SK-N-SH (cell line): ENCODE measurements at regions not wholly inside any gene's neighbourhood (a gene's known extent, or its start where the extent isn't known, plus 50 kb on each side); places are given as distances from the start of the nearest gene placed in this dataset.

Experiments
- CTCF ChIA-PET: fragments of 300-600, 350-600 bp; formaldehyde crosslinking; extraction: SDS; loops from one replicate; lab custom pipeline; 2021; lab: Yijun Ruan, JAX
- POLR2A ChIA-PET: fragments of 350-600 bp; sonication (Branson Sonifier 250); formaldehyde crosslinking; extraction: SDS; loops from one replicate; lab custom pipeline; 2020; ENCODE audit warnings: antibody characterized with exemption, inconsistent platforms; lab: Yijun Ruan, JAX
- DNase-seq: peaks from one replicate; pipeline ENCODE4 v3.0.0; 2012
- H2AFZ ChIP-seq: fragments of 200-600 bp; sonication (generic); 2 replicates; pipeline ENCODE4 v1.8.1; 2016; ENCODE audit warnings: antibody characterized with exemption, mild to moderate bottlenecking, low read depth
- H3F3A ChIP-seq: fragments of 200-600 bp; sonication (generic); replicated peaks from 2 replicates; pipeline ENCODE3; 2016; ENCODE audit warnings: antibody characterized with exemption, mild to moderate bottlenecking; ENCODE audit not compliant: insufficient read depth
- H3K27ac ChIP-seq, 2 experiments: fragments of 200-500 bp in 1 of 2; fragments of 200-600 bp in 1 of 2; sonication (Bioruptor generic) in 1 of 2; sonication (generic), shearing (Covaris generic) in 1 of 2; 2 replicates each; pipeline versions ENCODE4 v1.5.1 to v1.6.1; 2014 to 2016; ENCODE audit warnings: low read depth in 2 of 2, inconsistent platforms in 1 of 2, low read length in 1 of 2, mild to moderate bottlenecking in 1 of 2, mixed read lengths in 1 of 2
- H3K27me3 ChIP-seq: fragments of 200-600 bp; sonication (generic), shearing (Covaris generic); 2 replicates; pipeline ENCODE4 v1.6.1; 2016; ENCODE audit warnings: mixed run types; ENCODE audit not compliant: insufficient read depth
- H3K36me3 ChIP-seq, 2 experiments: fragments of 200-500 bp in 1 of 2; fragments of 200-600 bp in 1 of 2; sonication (Bioruptor generic) in 1 of 2; sonication (generic) in 1 of 2; replicated peaks in 1 of 2; 2 replicates each; pipeline versions ENCODE3 to v1.5.1; 2014 to 2016; ENCODE audit warnings: low read length in 1 of 2, mild to moderate bottlenecking in 1 of 2; ENCODE audit not compliant: insufficient read depth in 2 of 2, control insufficient read depth in 1 of 2
- H3K4me1 ChIP-seq, 2 experiments: fragments of 200-500 bp in 1 of 2; fragments of 200-600 bp in 1 of 2; sonication (Bioruptor generic) in 1 of 2; sonication (generic), shearing (Covaris generic) in 1 of 2; 2 replicates each; pipeline versions ENCODE4 v1.5.1 to v1.6.1; 2014 to 2016; ENCODE audit warnings: low read depth in 1 of 2, low read length in 1 of 2, mixed run types in 1 of 2; ENCODE audit not compliant: insufficient read depth in 2 of 2, control insufficient read depth in 1 of 2
- H3K4me2 ChIP-seq: fragments of 200-600 bp; sonication (generic), shearing (Covaris generic); 2 replicates; pipeline ENCODE4 v1.6.1; 2017; ENCODE audit warnings: mixed run types
- H3K4me3 ChIP-seq, 2 experiments: fragments of 200-500 bp in 1 of 2; fragments of 200-600 bp in 1 of 2; sonication (Bioruptor generic) in 1 of 2; sonication (generic), shearing (Covaris generic) in 1 of 2; 2 replicates each; pipeline versions ENCODE4 v1.5.1 to v1.8.1; 2014 to 2016; ENCODE audit warnings: low read depth in 2 of 2, inconsistent platforms in 1 of 2, low read length in 1 of 2, mild to moderate bottlenecking in 1 of 2, mixed read lengths in 1 of 2, moderate library complexity in 1 of 2
- H3K79me2 ChIP-seq: fragments of 200-600 bp; sonication (generic); 2 replicates; pipeline ENCODE4 v1.8.1; 2017; ENCODE audit warnings: mild to moderate bottlenecking; ENCODE audit not compliant: insufficient read depth
- H3K9ac ChIP-seq: fragments of 200-600 bp; sonication (generic); 2 replicates; pipeline ENCODE4 v1.6.1; 2017; ENCODE audit warnings: mixed run types
- H3K9me2 ChIP-seq: fragments of 200-600 bp; sonication (generic); 2 replicates; pipeline ENCODE4 v1.6.1; 2017; ENCODE audit warnings: mixed run types
- H3K9me3 ChIP-seq: fragments of 200-600 bp; sonication (generic); 2 replicates; pipeline ENCODE4 v1.6.1; 2017; ENCODE audit warnings: mixed run types, mild to moderate bottlenecking, moderate library complexity
- H4K20me1 ChIP-seq: fragments of 200-600 bp; sonication (generic); 2 replicates; pipeline ENCODE4 v1.6.1; 2017; ENCODE audit warnings: mild to moderate bottlenecking, mixed run types; ENCODE audit not compliant: insufficient read depth
- CHD2 ChIP-seq: fragments of 150-350 bp; IDR thresholded peaks from 2 replicates; pipeline ENCODE4 v1.6.1; 2018; ENCODE audit warnings: low read length; ENCODE audit not compliant: partially characterized antibody
- CTCF ChIP-seq: fragments of 200-600 bp; sonication (generic); IDR thresholded peaks from 2 replicates; pipeline ENCODE4 v1.6.1; 2017; ENCODE audit warnings: antibody characterized with exemption, mild to moderate bottlenecking, moderate library complexity
- EP300 ChIP-seq, 2 experiments: IDR thresholded peaks; 2 replicates each; pipeline versions ENCODE4 v1.4.0 to v1.6.1; 2012; ENCODE audit warnings: borderline replicate concordance in 1 of 2, low read depth in 1 of 2, low read length in 1 of 2
- FOSL2 ChIP-seq: IDR thresholded peaks from 2 replicates; pipeline ENCODE4 v1.4.0; 2012; ENCODE audit warnings: low read depth, mild to moderate bottlenecking, moderate library complexity, borderline replicate concordance
- GABPA ChIP-seq: IDR thresholded peaks from 2 replicates; pipeline ENCODE4 v1.4.0; 2012; ENCODE audit warnings: low read depth, mild to moderate bottlenecking
- IRF3 ChIP-seq: fragments of 150-350 bp; IDR thresholded peaks from 2 replicates; pipeline ENCODE4 v1.6.1; 2016; ENCODE audit warnings: mild to moderate bottlenecking, low read depth, low read length
- JUND ChIP-seq: IDR thresholded peaks from 2 replicates; pipeline ENCODE4 v1.4.0; 2012
- MAX ChIP-seq: IDR thresholded peaks from 2 replicates; pipeline ENCODE4 v1.4.0; 2012; ENCODE audit warnings: low read depth
- MXI1 ChIP-seq: IDR thresholded peaks from 2 replicates; pipeline ENCODE4 v1.6.1; 2012; ENCODE audit warnings: mild to moderate bottlenecking, low read depth, low read length, improper control_type of control experiment
- NFIC ChIP-seq: IDR thresholded peaks from 2 replicates; pipeline ENCODE4 v1.4.0; 2012; ENCODE audit warnings: borderline replicate concordance
- PBX3 ChIP-seq: IDR thresholded peaks from 2 replicates; pipeline ENCODE4; 2012
- POLR2AphosphoS5 ChIP-seq: IDR thresholded peaks from 2 replicates; pipeline ENCODE4 v1.6.1; 2012; ENCODE audit warnings: low read depth, low read length
- RFX5 ChIP-seq: IDR thresholded peaks from 2 replicates; pipeline ENCODE4 v1.6.1; 2012; ENCODE audit warnings: mild to moderate bottlenecking, improper control_type of control experiment, low read length
- RXRA ChIP-seq: IDR thresholded peaks from 2 replicates; pipeline ENCODE4 v1.4.0; 2012; ENCODE audit warnings: low read depth, mild to moderate bottlenecking, borderline replicate concordance
- SMC3 ChIP-seq: IDR thresholded peaks from 2 replicates; pipeline ENCODE4 v1.6.1; 2012; ENCODE audit warnings: low read depth, low read length, improper control_type of control experiment
- TAF1 ChIP-seq: IDR thresholded peaks from 2 replicates; pipeline ENCODE4 v1.6.1; 2012; ENCODE audit warnings: low read depth, mild to moderate bottlenecking, low read length, moderate library complexity, borderline replicate concordance
- TCF12 ChIP-seq: IDR thresholded peaks from 2 replicates; pipeline ENCODE4 v1.4.0; 2012
- TEAD4 ChIP-seq: IDR thresholded peaks from 2 replicates; pipeline ENCODE4 v1.4.0; 2012; ENCODE audit warnings: mild to moderate bottlenecking, borderline replicate concordance; ENCODE audit not compliant: insufficient read depth
- USF2 ChIP-seq: fragments of 150-350 bp; IDR thresholded peaks from 2 replicates; pipeline ENCODE4 v1.6.1; 2017; ENCODE audit warnings: antibody characterized with exemption, low read length, low read depth, borderline replicate concordance
- ZBTB33 ChIP-seq: IDR thresholded peaks from 2 replicates; pipeline ENCODE4 v1.4.0; 2012; ENCODE audit warnings: low read depth, borderline replicate concordance
- WGBS: methylation state at CpG from one replicate; pipeline ENCODE4 v1.1.6; 2017; ENCODE audit warnings: low lambda C conversion rate; 5-methylcytosine and 5-hydroxymethylcytosine counted together

GRCh38 chr2:19124135-19124534 lies 234.3 kb downstream of the OSR1 start:
- H3K27me3 ChIP-seq = no peaks in the 10 kb centered on the region
- no peaks in the 10 kb centered on the region for H3K9me3 ChIP-seq
- peaks cover 0 to 40% of the 10 kb centered on the region in 2 experiments; a peak in 3 of 4 replicates for H3K4me1 ChIP-seq
- no peaks in the 10 kb centered on the region for H4K20me1 ChIP-seq
- H3K36me3 ChIP-seq = no peaks in the 10 kb centered on the region
- peak overlapping the region; percentile 41 for H3K4me2 ChIP-seq
- TF ChIP-seq FOSL2 = peak; percentile 83
- TF ChIP-seq TCF12 = peak; percentile 73
- TF ChIP-seq USF2 = no peak
- TF ChIP-seq RXRA = no peak
- peak; percentile 29; the same call in 1 of the 2 replicates for TF ChIP-seq NFIC
- no peak for TF ChIP-seq CHD2
- peak; percentile 55; the same call in 1 of the 2 replicates for TF ChIP-seq JUND
- TF ChIP-seq PBX3 = peak; percentile 77
- peak; percentile 7; the same call in 1 of the 2 replicates for TF ChIP-seq TEAD4
- TF ChIP-seq MAX = peak; percentile 74
- TF ChIP-seq EP300 (IDR thresholded peaks at IDR 0.05; ENCODE audit: borderline replicate concordance in 1 of 2, low read depth in 1 of 2, low read length in 1 of 2) = peak in 1 of 2 experiments; percentile 64; a peak in 1 of 4 replicates
- TF ChIP-seq POLR2AphosphoS5 = 0 out of 2 replicates have a peak, but pooled peaks have one; percentile 19
- no peak for TF ChIP-seq IRF3
- TF ChIP-seq TAF1 = no peak
- no peak for TF ChIP-seq GABPA
- peak overlapping the region in 1 of 2 experiments; percentile 54; a peak in 2 of 4 replicates for H3K27ac ChIP-seq
- ChIA-PET CTCF (interaction anchor here (0.9 kb wide), 1 partner anchor 64 kb away, joined by 3 read pairs; no protein-coding TSS in a partner anchor), POLR2A (no interaction called here)
- 44% methylated on average over 5 of the region's 5 CpGs for WGBS
- DNase-seq = no peak
- H3K4me3 ChIP-seq = no peak overlapping the region
- peak overlapping the region; percentile 19 for H2AFZ ChIP-seq
- H3F3A ChIP-seq = peaks cover 13% of the 10 kb centered on the region
- peak overlapping the region; percentile 12 for H3K9ac ChIP-seq
- no peaks in the 10 kb centered on the region for H3K9me2 ChIP-seq
- H3K79me2 ChIP-seq = no peaks in the 10 kb centered on the region

GRCh38 chr2:19123556-19123955 lies 234.9 kb downstream of the OSR1 start:
- Histone ChIP-seq H3K9ac (no peak overlapping the region), H4K20me1 (no peaks in the 10 kb centered on the region), H3K4me2 (peak overlapping the region; percentile 41), H3K36me3 (no peaks in the 10 kb centered on the region), H3K9me2 (no peaks in the 10 kb centered on the region), H3K27me3 (no peaks in the 10 kb centered on the region), H3K9me3 (no peaks in the 10 kb centered on the region), H3K27ac (peak overlapping the region in 1 of 2 experiments; percentile 54; a peak in 2 of 4 replicates), H2AFZ (no peak overlapping the region), H3K4me1 (peaks cover 0 to 40% of the 10 kb centered on the region in 2 experiments; a peak in 3 of 4 replicates), H3K79me2 (no peaks in the 10 kb centered on the region), H3F3A (peaks cover 13% of the 10 kb centered on the region), H3K4me3 (no peak overlapping the region)
- ChIA-PET POLR2A (no interaction called here), CTCF (interaction anchor here (0.9 kb wide), 2 partner anchors 14 to 64 kb away, joined by 3 read pairs; no protein-coding TSS in a partner anchor)
- 90% methylated on average over 2 of the region's 2 CpGs for WGBS
- DNase-seq = no peak
- TF ChIP-seq MXI1 = no peak
- TF ChIP-seq SMC3 = no peak
- no peak for TF ChIP-seq TAF1
- TF ChIP-seq ZBTB33 = no peak
- no peak for TF ChIP-seq RFX5
- no peak for TF ChIP-seq CTCF
- no peak for TF ChIP-seq MAX
- TF ChIP-seq EP300 (IDR thresholded peaks at IDR 0.05; ENCODE audit: borderline replicate concordance in 1 of 2, low read depth in 1 of 2, low read length in 1 of 2) = no peak
